ENCODE measurements at regions not wholly inside any gene's neighbourhood (a gene's known extent, or its start where the extent isn't known, plus 50 kb on each side); places are given as distances from the start of the nearest gene placed in this dataset.

DNA sequence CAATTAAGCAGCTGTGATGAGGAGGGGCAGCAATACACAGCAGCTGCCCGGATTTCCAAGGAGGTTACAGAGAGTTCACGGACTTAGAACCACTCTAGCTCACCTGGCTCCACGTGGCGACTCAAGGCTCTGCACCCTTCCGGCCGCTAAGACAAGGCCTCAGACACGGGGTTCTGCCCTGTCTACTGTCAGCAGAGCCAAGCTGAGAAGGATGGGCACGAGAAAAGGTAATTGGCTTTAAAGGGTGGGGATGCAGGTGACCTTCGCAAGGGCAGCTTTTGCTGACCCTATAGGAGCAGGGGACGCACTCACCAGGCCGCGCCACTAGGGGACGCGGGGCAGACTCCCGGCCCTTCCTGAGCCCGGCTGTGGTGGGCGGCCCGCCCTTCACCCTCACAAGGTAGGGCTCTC is 152.4 kb downstream of the KIF20B start:
- Histone ChIP-seq H3K27me3 (no peaks in the 10 kb centered on the region), H3K4me1 (no peaks in the 10 kb centered on the region), H3K36me3 (no peaks in the 10 kb centered on the region), H3K27ac (no peak overlapping the region), H3K9me3 (no peaks in the 10 kb centered on the region), H3K4me3 (no peak overlapping the region)
- intact Hi-C loops (cut with DNase I; ENCODE audit: low total_unique reads), result no loop called here
- DNase-seq, result no peak
- TF ChIP-seq, protein P1, sequence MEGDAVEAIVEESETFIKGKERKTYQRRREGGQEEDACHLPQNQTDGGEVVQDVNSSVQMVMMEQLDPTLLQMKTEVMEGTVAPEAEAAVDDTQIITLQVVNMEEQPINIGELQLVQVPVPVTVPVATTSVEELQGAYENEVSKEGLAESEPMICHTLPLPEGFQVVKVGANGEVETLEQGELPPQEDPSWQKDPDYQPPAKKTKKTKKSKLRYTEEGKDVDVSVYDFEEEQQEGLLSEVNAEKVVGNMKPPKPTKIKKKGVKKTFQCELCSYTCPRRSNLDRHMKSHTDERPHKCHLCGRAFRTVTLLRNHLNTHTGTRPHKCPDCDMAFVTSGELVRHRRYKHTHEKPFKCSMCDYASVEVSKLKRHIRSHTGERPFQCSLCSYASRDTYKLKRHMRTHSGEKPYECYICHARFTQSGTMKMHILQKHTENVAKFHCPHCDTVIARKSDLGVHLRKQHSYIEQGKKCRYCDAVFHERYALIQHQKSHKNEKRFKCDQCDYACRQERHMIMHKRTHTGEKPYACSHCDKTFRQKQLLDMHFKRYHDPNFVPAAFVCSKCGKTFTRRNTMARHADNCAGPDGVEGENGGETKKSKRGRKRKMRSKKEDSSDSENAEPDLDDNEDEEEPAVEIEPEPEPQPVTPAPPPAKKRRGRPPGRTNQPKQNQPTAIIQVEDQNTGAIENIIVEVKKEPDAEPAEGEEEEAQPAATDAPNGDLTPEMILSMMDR (IDR thresholded peaks at IDR 0.05), result no peak
- TF ChIP-seq POLR2A (IDR thresholded peaks at IDR 0.05), result no peak

DNA sequence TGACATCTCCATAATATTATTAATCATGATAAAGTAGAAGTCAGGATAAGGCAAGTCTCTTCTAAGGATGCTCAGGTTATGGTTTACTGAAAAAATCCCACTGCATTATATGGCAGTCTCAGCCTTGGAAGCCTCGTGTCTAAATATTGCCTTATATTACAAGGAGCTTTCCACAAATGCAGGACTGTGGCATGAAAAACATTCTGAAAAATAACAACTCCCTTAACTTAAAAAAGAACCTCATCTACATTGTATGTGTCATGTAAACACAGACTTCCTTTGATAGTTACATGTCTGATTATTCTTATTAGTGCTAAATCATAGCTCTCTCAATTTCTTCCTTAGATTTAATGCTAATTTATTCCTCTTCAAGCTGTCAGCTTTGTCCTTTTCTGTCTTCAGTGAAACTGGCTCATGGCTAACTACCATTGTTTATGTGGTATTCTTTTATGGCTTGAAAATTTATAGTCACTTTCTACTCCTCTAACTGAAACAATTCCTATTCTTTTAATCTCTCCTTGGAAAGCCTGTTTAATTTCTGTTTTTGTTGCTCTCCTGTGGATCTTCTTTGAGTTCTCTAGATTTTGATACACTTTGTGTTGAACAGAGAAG is 156.1 kb downstream of the KIF20B start:
- DNase-seq, result no peak
- H3K9me3 ChIP-seq, result no peaks in the 10 kb centered on the region
- TF ChIP-seq POLR2A (IDR thresholded peaks at IDR 0.05), result no peak
- TF ChIP-seq, protein P1 (IDR thresholded peaks at IDR 0.05), result no peak
- no peak overlapping the region for H3K27ac ChIP-seq
- no peaks in the 10 kb centered on the region for H3K27me3 ChIP-seq
- no peaks in the 10 kb centered on the region for H3K4me1 ChIP-seq
- no peak overlapping the region for H3K4me3 ChIP-seq
- intact Hi-C loops (cut with DNase I; ENCODE audit: low total_unique reads), result no loop called here
- H3K36me3 ChIP-seq, result no peaks in the 10 kb centered on the region

DNA sequence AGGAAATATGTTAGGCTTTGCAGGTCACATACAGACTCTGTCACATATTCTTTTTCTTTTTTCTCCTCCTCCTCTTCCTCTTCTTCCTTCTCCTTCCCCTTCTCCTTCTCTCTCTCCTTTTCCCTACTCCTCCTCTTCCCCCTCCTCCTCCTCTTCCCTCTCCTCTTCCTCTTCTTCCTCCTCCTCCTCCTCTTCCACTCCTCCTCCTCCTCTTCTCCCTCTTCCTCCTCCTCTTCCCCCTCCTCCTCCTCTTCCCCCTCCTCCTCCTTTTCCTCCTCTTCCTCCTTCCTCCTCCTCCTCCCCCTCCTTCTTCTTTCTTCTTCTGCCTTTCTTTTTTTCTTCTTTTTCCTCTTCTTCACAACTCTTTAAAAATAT is 159.8 kb downstream of the KIF20B start:
- Histone ChIP-seq H3K4me3 (no peak overlapping the region), H3K4me1 (no peaks in the 10 kb centered on the region), H3K36me3 (no peaks in the 10 kb centered on the region), H3K27ac (no peak overlapping the region), H3K27me3 (no peaks in the 10 kb centered on the region), H3K9me3 (no peaks in the 10 kb centered on the region)
- TF ChIP-seq, protein P1 (IDR thresholded peaks at IDR 0.05), result no peak
- TF ChIP-seq POLR2A (IDR thresholded peaks at IDR 0.05), result no peak
- no peak for DNase-seq
- intact Hi-C loops (cut with DNase I; ENCODE audit: low total_unique reads), result no loop called here

DNA sequence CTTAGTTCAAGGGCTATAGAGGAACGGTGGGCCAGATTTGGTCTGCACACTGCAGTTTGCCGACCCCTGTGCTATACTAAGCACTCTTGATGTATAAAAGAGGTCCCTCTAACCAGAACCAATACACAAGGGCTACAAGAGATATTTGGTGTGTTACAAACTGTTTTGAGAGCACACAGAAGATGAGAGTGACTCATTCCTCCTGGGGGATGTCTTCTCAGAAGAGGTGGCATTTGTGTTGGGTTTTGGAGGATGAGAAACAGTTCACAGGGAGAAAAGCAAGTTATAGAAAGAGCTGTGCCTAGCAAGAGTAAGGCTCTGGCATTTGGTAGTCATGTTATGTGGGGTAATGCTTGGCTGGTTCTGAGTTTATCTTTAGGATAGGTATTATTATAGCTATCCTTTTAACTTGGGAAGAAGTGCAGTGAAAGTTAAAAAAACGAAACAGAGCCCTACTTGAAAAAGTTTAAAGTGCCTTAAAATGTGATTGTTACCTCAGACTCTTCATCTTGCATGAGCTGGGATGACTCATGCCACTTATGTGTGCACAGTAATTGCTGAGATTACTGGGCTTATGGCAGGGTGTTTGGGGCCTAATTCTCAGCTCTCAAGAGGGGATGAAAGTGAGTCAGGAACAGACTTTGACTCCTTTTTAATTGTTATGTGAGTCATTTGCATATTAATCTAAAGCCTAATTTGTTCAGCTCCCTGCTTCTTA is 160.4 kb downstream of the KIF20B start:
- DNase-seq, result no peak
- intact Hi-C loops (cut with DNase I; ENCODE audit: low total_unique reads), result no loop called here
- TF ChIP-seq POLR2A (IDR thresholded peaks at IDR 0.05), result no peak
- TF ChIP-seq, protein P1 (IDR thresholded peaks at IDR 0.05), result no peak
- Histone ChIP-seq H3K27me3 (no peaks in the 10 kb centered on the region), H3K4me3 (no peak overlapping the region), H3K36me3 (no peaks in the 10 kb centered on the region), H3K27ac (no peak overlapping the region), H3K4me1 (no peaks in the 10 kb centered on the region), H3K9me3 (no peaks in the 10 kb centered on the region)

DNA sequence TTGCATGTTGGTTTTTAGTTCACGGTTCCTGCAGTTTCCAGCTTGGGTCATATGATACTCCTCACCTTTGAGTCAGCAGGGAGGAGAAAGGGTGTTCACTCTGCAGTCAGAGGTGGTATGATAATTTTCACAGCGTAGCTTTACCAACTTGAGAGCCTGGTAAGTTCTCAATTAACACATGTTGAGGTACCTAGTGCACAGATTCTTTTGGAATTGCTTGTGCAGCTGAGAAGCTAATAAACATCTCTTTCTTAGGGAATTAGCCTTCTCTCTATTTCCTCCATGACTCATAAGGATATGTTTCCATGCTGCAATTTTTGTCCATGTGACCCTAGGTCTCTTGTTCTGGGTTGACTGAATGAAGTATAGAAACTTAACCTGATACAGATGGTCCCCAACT is 166.6 kb downstream of the KIF20B start:
- Histone ChIP-seq H3K27ac (no peak overlapping the region), H3K36me3 (no peaks in the 10 kb centered on the region), H3K27me3 (no peaks in the 10 kb centered on the region), H3K4me3 (no peak overlapping the region), H3K4me1 (no peaks in the 10 kb centered on the region), H3K9me3 (no peaks in the 10 kb centered on the region)
- no peak for DNase-seq
- intact Hi-C loops (cut with DNase I; ENCODE audit: low total_unique reads), result no loop called here
- TF ChIP-seq, protein P1 (IDR thresholded peaks at IDR 0.05), result no peak
